Pancreas (tissue), 10 donors: ENCODE measurements at regions not wholly inside any gene's neighbourhood (a gene's known extent, or its start where the extent isn't known, plus 50 kb on each side); places are given as distances from the start of the nearest gene placed in this dataset.
A peak's percentile ranks its signal among the peaks of the same experiment; 100 is the strongest.

ENCODE experiments used
- ATAC-seq, 4 donors: fragments of 200-7000 bp; cut with Tn5 transposase; one replicate each; pipeline versions ENCODE4 v1.8.0 to v1.9.1; 2020; ENCODE audit warnings: mild to moderate bottlenecking in 4 of 4, moderate library complexity in 4 of 4
- DNase-seq, 6 donors: peaks; one replicate each; pipeline ENCODE4 v3.0.0-alpha.2; 2020
- FAIRE-seq: peaks from 2 replicates; lab custom pipeline; 2012; peaks lifted over from hg19 to GRCh38; lab: Jason Lieb, UNC
- H3K27ac ChIP-seq, 4 donors: fragments of 200-600 bp; sonication (generic); 1 replicate in 3 of 4; 2 replicates in 1 of 4; pipeline versions ENCODE4 v1.5.0 to v1.8.0; 2020
- H3K27me3 ChIP-seq, 4 donors: fragments of 200-600 bp; one replicate each; pipeline ENCODE4 v1.8.0; 2021
- H3K36me3 ChIP-seq, 3 donors: fragments of 200-600 bp; sonication (generic) in 1 of 3; one replicate each; pipeline versions ENCODE4 v1.5.0 to v1.8.0; 2020 to 2021
- H3K4me1 ChIP-seq, 3 donors: fragments of 200-600 bp; one replicate each; pipeline ENCODE4 v1.8.0; 2021
- H3K4me3 ChIP-seq, 4 donors: fragments of 200-600 bp; sonication (generic) in 2 of 4; one replicate each; pipeline versions ENCODE4 v1.5.0 to v1.8.0; 2020 to 2021
- H3K9me3 ChIP-seq, 4 donors: fragments of 200-600 bp; one replicate each; pipeline ENCODE4 v1.8.0; 2021
- WGBS, 2 donors: extraction: QIAGEN DNeasy Blood & Tissue Kit; methylation state at CpG; one replicate each; pipeline ENCODE4 v1.1.7; 2013; 5-methylcytosine and 5-hydroxymethylcytosine counted together
- intact Hi-C, 3 donors: fragments of 100-400 bp; cut with DNase I; formaldehyde crosslinking; loops; one replicate each; pipeline versions ENCODE4 v1.11.1 to v1.14.2; 2022
- TF ChIP-seq, protein P1 (sequence below), 4 donors: fragments of 200-600 bp; sonication (generic) in 3 of 4; IDR thresholded peaks; one replicate each; pipeline versions ENCODE4 v1.5.0 to v1.8.0; 2021; ENCODE audit warnings: antibody characterized with exemption in 4 of 4
- donor health status: healthy with polysubstance abuse.
- donor health status: DM: no; HTN: no; CAD: no; lungs with moderate emphysema.
- donor health status: DM: no; HTN: no; CAD: no.
- donor health status: control.
- donor health status: control.
- donor health status: Bipolar disorder and iron deficiency.
- donor health status: DM: yes; HTN: yes; CAD: no.
- donor health status: DM: no; HTN: no; CAD: no.
- donor health status: DM: no; HTN: no; CAD: no.
- donor health status: DM: yes; HTN: yes; CAD: no.

DNA sequence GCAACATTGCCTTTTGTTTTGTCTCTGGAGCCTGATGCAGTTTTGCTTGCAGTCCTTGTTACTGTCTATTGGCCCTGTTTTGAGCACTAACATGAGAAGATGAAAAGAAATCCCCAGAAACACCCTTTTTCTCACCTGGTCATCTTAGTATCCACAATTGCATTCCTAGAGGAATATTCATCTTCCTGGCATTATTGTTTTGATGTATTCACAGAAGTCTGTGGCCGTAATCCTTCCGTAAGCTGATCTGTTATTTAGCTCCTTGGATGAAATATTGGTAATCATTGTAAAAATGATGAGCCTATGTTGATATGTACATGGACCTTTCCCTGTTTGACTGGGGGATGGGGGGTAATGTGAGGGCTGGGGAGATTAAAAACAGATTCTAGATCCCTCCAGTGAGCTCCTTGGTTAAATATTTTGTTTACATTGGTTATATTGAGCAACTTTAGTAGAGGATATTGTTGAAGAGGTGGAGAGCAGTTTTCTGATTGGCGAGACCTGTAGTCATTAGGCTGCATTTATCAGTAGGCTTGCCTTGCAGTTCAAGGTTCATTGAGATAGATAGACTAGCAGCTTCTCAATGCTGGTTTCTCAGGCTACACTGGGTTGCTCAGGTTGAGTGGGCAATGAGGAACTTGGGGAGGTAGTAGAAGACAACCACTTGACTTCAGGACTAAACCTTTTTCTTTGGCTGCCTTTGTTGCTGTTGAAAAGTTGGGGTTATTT is 117.5 kb downstream of the MACIR start:
- TF ChIP-seq, protein P1, sequence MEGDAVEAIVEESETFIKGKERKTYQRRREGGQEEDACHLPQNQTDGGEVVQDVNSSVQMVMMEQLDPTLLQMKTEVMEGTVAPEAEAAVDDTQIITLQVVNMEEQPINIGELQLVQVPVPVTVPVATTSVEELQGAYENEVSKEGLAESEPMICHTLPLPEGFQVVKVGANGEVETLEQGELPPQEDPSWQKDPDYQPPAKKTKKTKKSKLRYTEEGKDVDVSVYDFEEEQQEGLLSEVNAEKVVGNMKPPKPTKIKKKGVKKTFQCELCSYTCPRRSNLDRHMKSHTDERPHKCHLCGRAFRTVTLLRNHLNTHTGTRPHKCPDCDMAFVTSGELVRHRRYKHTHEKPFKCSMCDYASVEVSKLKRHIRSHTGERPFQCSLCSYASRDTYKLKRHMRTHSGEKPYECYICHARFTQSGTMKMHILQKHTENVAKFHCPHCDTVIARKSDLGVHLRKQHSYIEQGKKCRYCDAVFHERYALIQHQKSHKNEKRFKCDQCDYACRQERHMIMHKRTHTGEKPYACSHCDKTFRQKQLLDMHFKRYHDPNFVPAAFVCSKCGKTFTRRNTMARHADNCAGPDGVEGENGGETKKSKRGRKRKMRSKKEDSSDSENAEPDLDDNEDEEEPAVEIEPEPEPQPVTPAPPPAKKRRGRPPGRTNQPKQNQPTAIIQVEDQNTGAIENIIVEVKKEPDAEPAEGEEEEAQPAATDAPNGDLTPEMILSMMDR (IDR thresholded peaks at IDR 0.05), result no peak
- DNase-seq (no peak), FAIRE-seq (no peak), ATAC-seq (no peak)
- Histone ChIP-seq H3K4me3 (no peak overlapping the region), H3K36me3 (no peaks in the 10 kb centered on the region), H3K27me3 (no peaks in the 10 kb centered on the region), H3K4me1 (peaks cover 0 to 8% (median 0%) of the 10 kb centered on the region in 3 donors), H3K27ac (no peak overlapping the region), H3K9me3 (no peaks in the 10 kb centered on the region)
- 86 to 87% methylated on average over 3 of the region's 3 CpGs for WGBS, 2 donors
- intact Hi-C loops, result no loop called here

DNA sequence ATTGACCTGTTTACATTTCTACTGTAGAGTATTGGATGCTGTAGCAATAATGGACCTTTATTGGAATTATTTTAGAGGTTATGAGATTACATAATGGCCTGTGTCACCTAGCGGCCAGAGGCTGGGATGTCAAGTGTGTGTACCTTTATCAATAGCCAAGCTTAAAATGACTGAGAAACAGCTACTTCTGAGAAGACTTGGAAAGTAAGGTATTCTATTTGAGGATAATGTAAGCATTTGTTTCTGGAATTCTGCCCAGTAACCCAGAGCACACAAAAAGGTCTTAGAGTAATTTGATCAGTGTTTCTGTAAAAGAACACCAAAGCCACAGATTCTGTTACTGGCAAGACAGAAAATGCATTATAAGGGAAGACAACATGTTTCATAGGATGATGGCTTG is 116.8 kb downstream of the MACIR start:
- ATAC-seq, result peak in 1 of 4 donors; percentile 54
- H3K4me3 ChIP-seq, result no peak overlapping the region
- intact Hi-C loops, result no loop called here
- TF ChIP-seq, protein P1 (IDR thresholded peaks at IDR 0.05), result no peak
- WGBS, 2 donors, result 26 to 47% methylated on average over 1 of the region's 1 CpG
- FAIRE-seq, result no peak
- DNase-seq, result no peak
- H3K4me1 ChIP-seq, result peaks cover 0 to 8% (median 0%) of the 10 kb centered on the region in 3 donors
- H3K9me3 ChIP-seq, result no peaks in the 10 kb centered on the region
- H3K27ac ChIP-seq, result no peak overlapping the region
- no peaks in the 10 kb centered on the region for H3K27me3 ChIP-seq
- no peaks in the 10 kb centered on the region for H3K36me3 ChIP-seq

DNA sequence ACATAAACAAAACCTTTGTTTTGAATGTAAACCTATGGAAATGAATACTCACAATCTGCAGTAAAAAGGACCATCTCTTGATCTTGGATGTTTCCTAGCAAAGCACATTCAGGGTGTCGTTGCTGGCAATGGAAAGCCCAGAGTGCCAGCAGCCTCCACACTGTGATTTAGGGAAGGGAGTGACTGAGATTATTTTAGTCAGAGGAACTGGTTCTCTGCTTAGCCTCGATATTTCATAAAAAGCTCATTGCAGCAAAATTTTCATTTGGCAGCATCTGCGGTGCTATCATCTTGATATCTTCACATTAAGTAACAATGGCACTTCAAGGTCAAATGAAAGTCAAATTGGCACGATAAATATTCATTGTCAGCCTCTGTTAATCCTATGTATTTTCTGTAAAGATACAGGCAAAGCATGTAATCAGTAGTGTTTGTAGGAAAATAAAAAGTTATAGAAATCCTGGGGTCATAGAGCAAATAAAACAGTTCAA is 116.0 kb downstream of the MACIR start:
- intact Hi-C loops, result no loop called here
- peaks cover 0 to 8% (median 0%) of the 10 kb centered on the region in 3 donors for H3K4me1 ChIP-seq
- 40 to 50% methylated on average over 4 of the region's 4 CpGs for WGBS, 2 donors
- no peak for ATAC-seq
- H3K27ac ChIP-seq, result no peak overlapping the region
- DNase-seq, result no peak
- H3K36me3 ChIP-seq, result no peaks in the 10 kb centered on the region
- H3K9me3 ChIP-seq, result no peaks in the 10 kb centered on the region
- TF ChIP-seq, protein P1 (IDR thresholded peaks at IDR 0.05), result no peak
- FAIRE-seq, result no peak
- no peak overlapping the region for H3K4me3 ChIP-seq
- H3K27me3 ChIP-seq, result no peaks in the 10 kb centered on the region

DNA sequence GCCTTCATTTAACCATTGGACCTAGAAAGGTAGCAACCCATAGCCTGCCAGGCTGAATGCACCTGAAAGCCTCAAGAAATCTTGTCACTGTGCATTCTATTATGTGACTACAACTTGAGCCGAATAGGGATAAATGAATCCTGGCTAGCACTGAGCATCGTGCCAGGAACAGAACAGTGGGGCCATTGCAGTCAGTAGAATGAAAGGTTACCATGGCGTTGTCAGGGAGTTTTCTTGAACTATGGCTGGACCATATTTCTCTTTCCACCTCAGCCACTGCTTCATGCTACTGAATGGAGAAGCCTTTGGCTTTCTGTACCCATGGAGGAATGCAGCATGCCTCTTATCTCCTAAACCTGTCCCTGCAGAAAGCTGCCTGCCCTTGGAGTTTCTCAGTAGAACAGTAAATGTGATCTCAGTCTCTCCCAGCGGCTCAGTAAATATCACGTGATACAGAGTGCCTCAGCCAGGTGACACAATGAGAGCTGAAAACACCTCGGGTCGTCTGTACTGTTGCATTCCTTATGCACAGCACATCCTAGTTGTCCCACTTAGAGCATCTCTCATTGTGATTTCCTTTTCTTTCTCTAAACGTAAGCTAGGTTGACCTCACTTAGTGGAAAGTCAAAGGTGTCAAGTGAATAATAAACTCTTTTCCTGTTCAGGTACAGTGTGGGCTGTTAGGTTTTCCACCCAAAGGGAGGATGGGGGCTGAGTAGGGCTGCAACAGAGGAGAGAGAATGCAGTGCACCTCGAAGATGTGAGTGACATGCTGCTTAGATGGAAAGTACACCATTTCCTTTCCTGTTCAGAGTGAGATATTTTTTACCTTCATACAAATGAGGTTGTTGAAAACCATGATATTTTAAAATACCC is 115.3 kb downstream of the MACIR start:
- Histone ChIP-seq H3K4me3 (no peak overlapping the region), H3K27ac (no peak overlapping the region), H3K9me3 (no peaks in the 10 kb centered on the region), H3K36me3 (no peaks in the 10 kb centered on the region), H3K27me3 (no peaks in the 10 kb centered on the region), H3K4me1 (peaks cover 0 to 8% (median 0%) of the 10 kb centered on the region in 3 donors)
- intact Hi-C loops, result no loop called here
- TF ChIP-seq, protein P1 (IDR thresholded peaks at IDR 0.05), result no peak
- peak in 3 of 4 donors; percentile 79 to 92 (median 81) for ATAC-seq
- no peak for FAIRE-seq
- DNase-seq, result peak in 2 of 6 donors; percentile 15 to 27
- 33% methylated on average over 9 of the region's 9 CpGs for WGBS, 2 donors
